Skin epidermis (tissue), 12 donors: ENCODE measurements at regions not wholly inside any gene's neighbourhood (a gene's known extent, or its start where the extent isn't known, plus 50 kb on each side); places are given as distances from the start of the nearest gene placed in this dataset.
"Not testable (repeated sequence)": the region's sequence is repeated elsewhere in the genome, so short reads cannot be mapped to it uniquely, and the experiment has no call there.

Experiments used
- H3K27ac ChIP-seq, 21 experiments: fragments of 200-600 bp; sonication (generic) in 11 of 21; one replicate each; pipeline ENCODE4 v1.5.0; 2020; ENCODE audit warnings: mild to moderate bottlenecking in 3 of 21, inconsistent platforms in 2 of 21, moderate library complexity in 2 of 21
- H3K4me3 ChIP-seq, 7 experiments: fragments of 200-600 bp; sonication (generic) in 2 of 7; one replicate each; pipeline ENCODE4 v1.5.0; 2020; ENCODE audit warnings: inconsistent platforms in 2 of 7, mild to moderate bottlenecking in 2 of 7, moderate library complexity in 1 of 7

DNA sequence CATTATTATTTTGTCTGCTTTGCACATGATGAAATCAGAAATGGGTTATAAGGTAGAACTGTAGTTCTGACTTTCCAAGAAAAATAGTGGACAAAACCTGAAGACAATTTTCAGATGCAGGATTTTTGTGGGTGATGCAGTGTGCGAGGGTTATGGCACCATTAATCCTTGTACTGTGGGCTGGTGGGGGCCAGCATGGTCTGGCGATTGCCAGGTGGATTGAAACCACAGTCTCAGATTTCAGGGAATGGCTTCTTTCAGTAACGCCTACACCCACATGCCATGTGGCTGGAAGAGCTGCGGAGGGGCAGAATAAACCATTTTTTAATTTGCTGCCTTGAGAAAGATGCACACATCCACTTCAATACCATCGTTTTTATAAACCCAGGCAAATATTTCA, 150.5 kb downstream of the ARSF start:
- no peak overlapping the region for H3K27ac ChIP-seq
- no peak overlapping the region for H3K4me3 ChIP-seq

GRCh38 chrX:3191201-3191600, 149.9 kb downstream of the ARSF start:
- Histone ChIP-seq H3K27ac (no peak overlapping the region), H3K4me3 (no peak overlapping the region)

DNA sequence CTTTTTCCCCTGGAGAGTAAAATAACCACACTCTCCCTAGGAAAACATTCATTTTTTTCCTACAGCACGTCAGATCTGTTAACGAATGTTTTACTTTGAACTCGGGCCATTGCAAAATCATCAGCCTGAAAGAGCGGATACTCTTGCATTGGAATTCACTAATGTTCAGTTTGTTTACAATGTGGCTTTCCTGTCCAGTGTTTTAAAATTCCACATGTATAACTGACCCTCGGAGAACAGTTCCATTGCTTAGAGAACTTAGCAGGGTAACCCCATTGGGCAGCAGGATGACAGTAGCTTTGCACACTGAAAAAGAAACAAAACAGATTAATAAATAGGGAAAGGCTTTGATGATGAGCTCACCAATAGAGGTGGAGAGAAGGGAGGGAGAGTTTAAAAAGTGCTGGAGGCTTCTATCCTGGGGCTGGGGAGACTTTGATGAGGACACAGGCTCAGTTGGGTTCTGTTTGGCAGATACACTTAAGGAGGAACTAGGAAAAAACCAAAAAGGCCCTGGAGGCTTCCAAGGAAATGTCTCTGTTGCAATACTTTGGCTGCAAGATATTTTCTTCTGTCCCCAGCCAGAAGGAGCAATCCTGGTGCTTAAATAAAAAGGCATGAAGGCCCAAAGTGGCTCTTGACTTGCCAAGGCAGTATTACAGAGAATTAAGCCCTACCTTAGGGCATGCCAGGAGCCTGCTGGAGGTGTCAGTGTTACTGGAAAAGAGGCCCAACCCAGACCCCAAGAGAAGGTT, 143.1 kb downstream of the ARSF start:
- Histone ChIP-seq H3K27ac (peak overlapping the region in 7 of 21 experiments; percentile 7 to 50 (median 35)), H3K4me3 (no peak overlapping the region)

GRCh38 chrX:3181846-3182245, 140.6 kb downstream of the ARSF start:
- Histone ChIP-seq H3K27ac (no peak overlapping the region), H3K4me3 (no peak overlapping the region)

DNA sequence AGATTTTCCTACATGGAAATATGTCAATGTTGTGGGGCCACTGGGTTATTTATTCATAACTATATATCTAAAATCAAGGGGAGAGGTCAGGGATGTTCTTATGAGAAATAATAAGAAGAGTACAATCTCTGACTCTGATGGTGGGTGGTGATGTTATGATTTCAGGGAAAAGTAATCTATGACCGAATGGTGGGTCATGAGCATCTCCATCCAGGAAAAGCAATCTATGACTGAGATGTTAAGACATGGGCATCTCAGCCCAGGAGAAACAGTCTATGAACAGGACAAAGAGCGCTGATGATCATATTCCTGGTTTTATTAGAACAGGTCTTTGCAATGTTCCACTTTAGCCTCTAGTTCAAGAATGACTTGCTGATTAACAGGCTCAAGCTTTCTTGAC, 137.1 kb downstream of the ARSF start:
- Histone ChIP-seq H3K4me3 (no peak overlapping the region), H3K27ac (peak overlapping the region in 1 of 21 experiments; percentile 10)

DNA sequence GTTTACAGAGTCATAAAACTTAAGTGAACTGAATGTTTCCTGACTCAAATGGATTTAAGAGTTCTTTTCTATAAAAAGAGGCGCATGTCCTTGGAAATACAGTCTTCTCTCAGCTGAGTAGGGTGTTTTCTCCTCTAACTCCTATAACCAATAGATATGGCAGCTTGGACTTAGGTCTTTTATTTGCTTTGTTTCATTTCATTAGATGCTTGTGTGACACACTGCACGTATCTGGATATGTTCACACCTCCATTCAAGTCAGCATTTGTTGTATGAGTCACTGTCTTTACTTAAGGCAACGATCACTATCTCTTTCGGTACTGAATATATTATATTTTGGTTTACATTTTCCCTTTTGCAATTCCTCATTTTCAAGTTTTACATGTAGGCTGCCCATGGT, 136.6 kb downstream of the ARSF start:
- Histone ChIP-seq H3K27ac (peak overlapping the region in 4 of 21 experiments; percentile 10 to 47 (median 31)), H3K4me3 (no peak overlapping the region)

DNA sequence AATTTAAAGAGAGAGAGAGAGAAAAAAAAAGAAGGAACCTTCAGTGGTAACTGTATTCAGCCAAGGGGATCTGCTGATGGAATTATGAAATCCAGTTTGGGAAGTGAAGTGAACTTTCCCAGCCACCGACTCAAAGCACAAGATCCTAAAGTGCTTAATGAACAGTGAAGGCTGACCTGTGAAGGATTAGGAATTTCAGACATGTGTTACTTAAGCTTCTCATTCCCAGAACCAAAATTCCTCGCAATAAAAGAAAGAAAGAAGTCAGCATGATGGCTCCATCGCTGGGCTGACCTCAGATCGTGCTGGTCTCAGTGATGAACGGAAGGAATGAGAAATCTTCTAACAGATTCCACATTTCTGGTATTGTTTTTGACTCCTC, 135.2 kb downstream of the ARSF start:
- H3K27ac ChIP-seq, result peak overlapping the region in 6 of 21 experiments; percentile 12 to 50 (median 34)

GRCh38 chrX:3175659-3176438, 134.6 kb downstream of the ARSF start:
- no peak overlapping the region for H3K4me3 ChIP-seq
- H3K27ac ChIP-seq, result peak overlapping the region in 5 of 21 experiments; percentile 12 to 50 (median 29)

More for the DNA sequence above, 135.2 kb downstream of the ARSF start:
- no peak overlapping the region for H3K4me3 ChIP-seq

GRCh38 chrX:3172156-3172555, 130.9 kb downstream of the ARSF start:
- not testable (repeated sequence) for H3K4me3 ChIP-seq

DNA sequence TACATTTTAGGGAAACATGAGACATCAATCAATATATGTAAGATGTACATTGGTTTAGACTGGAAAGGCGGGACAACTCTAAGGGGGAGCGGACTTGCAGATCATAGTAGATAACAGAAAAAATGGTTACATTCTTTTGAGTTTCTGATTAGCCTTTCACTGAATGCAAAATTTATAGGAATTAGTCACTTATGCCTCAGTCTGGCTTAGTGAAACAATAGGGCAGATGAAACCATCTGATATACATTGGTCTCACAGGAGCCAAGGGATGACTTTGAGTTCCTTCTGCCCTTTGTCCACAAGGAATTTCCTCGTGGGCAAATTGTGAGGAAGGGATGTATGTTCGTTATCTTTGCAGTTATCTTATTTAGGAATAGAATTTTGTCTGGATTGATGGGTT, 128.2 kb downstream of the ARSF start:
- H3K4me3 ChIP-seq, result no peak overlapping the region

More at GRCh38 chrX:3172156-3172555, 130.9 kb downstream of the ARSF start:
- H3K27ac ChIP-seq, result not testable (repeated sequence)

DNA sequence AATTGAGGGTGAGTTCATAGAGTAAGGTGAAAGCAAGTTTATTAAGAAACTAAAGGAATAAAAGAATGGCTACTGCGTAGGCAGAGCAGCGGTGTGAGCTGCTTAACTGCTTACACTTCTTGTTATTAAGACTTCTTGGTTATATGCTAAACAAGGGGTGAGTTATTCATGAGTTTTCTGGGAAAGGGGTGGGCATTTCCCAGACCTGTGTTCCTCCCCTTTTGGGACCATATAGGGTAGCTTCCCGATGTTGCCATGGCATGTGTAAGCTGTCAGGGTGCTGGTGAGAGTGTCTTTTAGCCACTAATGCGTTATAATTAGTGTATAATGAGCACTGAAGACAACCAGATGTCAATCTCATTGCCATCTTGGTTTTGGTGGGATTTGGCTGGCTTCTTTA, 126.5 kb downstream of the ARSF start:
- Histone ChIP-seq H3K27ac (no peak overlapping the region), H3K4me3 (no peak overlapping the region)

More for the DNA sequence above, 128.2 kb downstream of the ARSF start:
- H3K27ac ChIP-seq, result no peak overlapping the region

- Histone ChIP-seq H3K27ac (no peak overlapping the region), H3K4me3 (no peak overlapping the region)
Measured at GRCh38 chrX:3166670-3167455, 125.6 kb downstream of the ARSF start.

DNA sequence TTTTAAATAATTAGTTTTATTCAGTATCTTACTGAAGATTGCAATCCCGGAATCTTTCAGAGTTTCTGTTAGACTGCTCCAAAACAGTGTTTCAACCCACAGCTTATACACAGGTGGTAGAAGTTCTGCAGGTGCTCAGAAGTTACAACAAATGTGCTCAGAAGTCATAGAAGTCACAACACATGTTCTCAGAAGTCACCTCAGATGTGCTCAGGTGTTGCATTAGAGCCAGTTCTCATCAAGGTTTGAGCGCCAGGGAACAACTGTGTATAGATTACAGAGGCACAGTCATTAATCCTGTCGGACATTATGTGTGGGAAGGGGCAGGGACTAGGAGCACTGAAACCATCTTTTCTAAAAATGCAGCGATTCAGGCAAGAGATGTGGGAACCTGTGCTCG, 124.5 kb downstream of the ARSF start:
- Histone ChIP-seq H3K4me3 (no peak overlapping the region), H3K27ac (no peak overlapping the region)
